Mesendoderm (in vitro differentiated cells): ENCODE measurements at regions not wholly inside any gene's neighbourhood (a gene's known extent, or its start where the extent isn't known, plus 50 kb on each side); places are given as distances from the start of the nearest gene placed in this dataset.

Source experiments
- DNase-seq: peaks from one replicate; pipeline ENCODE4 v3.0.0; 2013
- H2AK5ac ChIP-seq: 2 replicates; pipeline ENCODE4 v1.6.1; 2013; ENCODE audit warnings: low read length, inconsistent platforms
- H2BK120ac ChIP-seq: 2 replicates; pipeline ENCODE4 v1.6.1; 2013; ENCODE audit warnings: low read depth, mild to moderate bottlenecking, low read length, moderate library complexity, mixed read lengths
- H2BK15ac ChIP-seq: replicated peaks from 2 replicates; pipeline ENCODE4 v1.6.1; 2013; ENCODE audit warnings: low read depth, mild to moderate bottlenecking, moderate library complexity
- H2BK5ac ChIP-seq: 2 replicates; pipeline ENCODE4 v1.6.1; 2013; ENCODE audit warnings: low read length, inconsistent platforms
- H3K18ac ChIP-seq: 2 replicates; pipeline ENCODE4 v1.6.1; 2013; ENCODE audit warnings: mild to moderate bottlenecking, low read length, mixed read lengths
- H3K23ac ChIP-seq: one replicate; pipeline ENCODE4 v1.6.1; 2013; ENCODE audit warnings: low read length
- H3K27ac ChIP-seq: 2 replicates; pipeline ENCODE4 v1.5.1; 2013; ENCODE audit warnings: low read depth, mild to moderate bottlenecking, inconsistent platforms, low read length, moderate library complexity
- H3K27me3 ChIP-seq: 2 replicates; pipeline ENCODE4 v1.6.1; 2013; ENCODE audit warnings: low read length, control low read depth, mild to moderate bottlenecking, inconsistent platforms; ENCODE audit not compliant: insufficient read depth, poor library complexity
- H3K36me3 ChIP-seq: 2 replicates; pipeline ENCODE4 v1.6.1; 2013; ENCODE audit warnings: low read length, inconsistent platforms; ENCODE audit not compliant: control insufficient read depth, insufficient read depth
- H3K4ac ChIP-seq: one replicate; pipeline ENCODE4 v1.6.1; 2013; ENCODE audit warnings: low read depth, mild to moderate bottlenecking, low read length, moderate library complexity
- H3K4me1 ChIP-seq: 2 replicates; pipeline ENCODE4 v1.6.1; 2013; ENCODE audit warnings: low read depth, low read length, inconsistent platforms; ENCODE audit not compliant: control insufficient read depth
- H3K4me2 ChIP-seq: 2 replicates; pipeline ENCODE4 v1.6.1; 2013; ENCODE audit warnings: low read length
- H3K4me3 ChIP-seq: 2 replicates; pipeline ENCODE4 v1.5.1; 2013; ENCODE audit warnings: mild to moderate bottlenecking, low read length
- H3K56ac ChIP-seq: one replicate; pipeline ENCODE4 v1.6.1; 2013; ENCODE audit warnings: low read length
- H3K79me1 ChIP-seq: 2 replicates; pipeline ENCODE4 v1.6.1; 2013; ENCODE audit warnings: low read length, inconsistent platforms
- H3K79me2 ChIP-seq: 2 replicates; pipeline ENCODE4 v1.6.1; 2013; ENCODE audit warnings: mild to moderate bottlenecking, low read length; ENCODE audit not compliant: control insufficient read depth, insufficient read depth
- H3K9ac ChIP-seq: 2 replicates; pipeline ENCODE4 v1.6.1; 2013; ENCODE audit warnings: low read length, inconsistent platforms
- H4K5ac ChIP-seq: one replicate; pipeline ENCODE4 v1.6.1; 2013; ENCODE audit warnings: low read length
- H4K8ac ChIP-seq: one replicate; pipeline ENCODE4 v1.6.1; 2013; ENCODE audit warnings: low read depth, mild to moderate bottlenecking, control low read depth, low read length, moderate library complexity
- WGBS: extraction: QIAGEN DNeasy Blood & Tissue Kit; methylation state at CpG from one replicate; pipeline ENCODE4 v1.1.7; 2013; ENCODE audit warnings: low lambda C conversion rate, missing lambda C conversion rate; ENCODE audit not compliant: insufficient coverage; ENCODE audit errors: extremely low coverage; 5-methylcytosine and 5-hydroxymethylcytosine counted together

- H3K27me3 ChIP-seq = no peaks in the 10 kb centered on the region
- DNase-seq = peak; percentile 3
- H3K4me1 ChIP-seq = no peaks in the 10 kb centered on the region
- no peak overlapping the region for H3K23ac ChIP-seq
- no peak overlapping the region for H3K9ac ChIP-seq
- no peak overlapping the region for H2AK5ac ChIP-seq
- no peak overlapping the region for H3K56ac ChIP-seq
- H3K79me1 ChIP-seq = no peaks in the 10 kb centered on the region
- H3K4me2 ChIP-seq = no peak overlapping the region
- no peak overlapping the region for H3K18ac ChIP-seq
- no peak overlapping the region for H3K4me3 ChIP-seq
- H2BK15ac ChIP-seq = no peak overlapping the region
- no peaks in the 10 kb centered on the region for H3K79me2 ChIP-seq
- H4K5ac ChIP-seq = no peak overlapping the region
- no CpG with 5 or more reads among the region's 2 CpGs for WGBS
- no peak overlapping the region for H2BK5ac ChIP-seq
- no peak overlapping the region for H4K8ac ChIP-seq
- H3K4ac ChIP-seq = no peak overlapping the region
- no peak overlapping the region for H2BK120ac ChIP-seq
- H3K36me3 ChIP-seq = no peaks in the 10 kb centered on the region
- no peak overlapping the region for H3K27ac ChIP-seq
Measured at GRCh38 chr4:10260777-10261176, 144.2 kb upstream of the WDR1 start.

GRCh38 chr4:10259976-10260375 lies 143.4 kb upstream of the WDR1 start:
- H2BK5ac ChIP-seq = no peak overlapping the region
- H4K8ac ChIP-seq = no peak overlapping the region
- H3K27me3 ChIP-seq = no peaks in the 10 kb centered on the region
- H3K4me2 ChIP-seq = no peak overlapping the region
- H3K23ac ChIP-seq = no peak overlapping the region
- no peak overlapping the region for H2BK15ac ChIP-seq
- DNase-seq = no peak
- H3K4ac ChIP-seq = no peak overlapping the region
- H3K79me2 ChIP-seq = no peaks in the 10 kb centered on the region
- H3K79me1 ChIP-seq = no peaks in the 10 kb centered on the region
- H3K36me3 ChIP-seq = no peaks in the 10 kb centered on the region
- no peak overlapping the region for H2BK120ac ChIP-seq
- no peaks in the 10 kb centered on the region for H3K4me1 ChIP-seq
- H3K56ac ChIP-seq = no peak overlapping the region
- no peak overlapping the region for H3K9ac ChIP-seq
- no CpG with 5 or more reads among the region's 2 CpGs for WGBS
- H3K27ac ChIP-seq = no peak overlapping the region
- no peak overlapping the region for H3K18ac ChIP-seq
- H2AK5ac ChIP-seq = no peak overlapping the region
- H3K4me3 ChIP-seq = no peak overlapping the region
- H4K5ac ChIP-seq = no peak overlapping the region

- Histone ChIP-seq H3K27ac (no peak overlapping the region), H3K79me1 (no peaks in the 10 kb centered on the region), H3K18ac (no peak overlapping the region), H4K5ac (no peak overlapping the region), H3K56ac (no peak overlapping the region), H3K4me2 (no peak overlapping the region), H3K4ac (no peak overlapping the region), H2BK15ac (no peak overlapping the region), H4K8ac (no peak overlapping the region), H3K4me1 (no peaks in the 10 kb centered on the region), H2AK5ac (no peak overlapping the region), H3K23ac (no peak overlapping the region), H2BK5ac (no peak overlapping the region), H3K4me3 (no peak overlapping the region), H3K79me2 (no peaks in the 10 kb centered on the region), H3K27me3 (no peaks in the 10 kb centered on the region), H3K9ac (no peak overlapping the region), H3K36me3 (no peaks in the 10 kb centered on the region), H2BK120ac (no peak overlapping the region)
- WGBS = no CpG with 5 or more reads among the region's 3 CpGs
- DNase-seq = no peak
Measured at GRCh38 chr4:10256203-10256602, 139.6 kb upstream of the WDR1 start.

GRCh38 chr4:10253765-10254164 lies 137.2 kb upstream of the WDR1 start:
- no peak for DNase-seq
- no peaks in the 10 kb centered on the region for H3K79me1 ChIP-seq
- no peak overlapping the region for H4K5ac ChIP-seq
- H3K9ac ChIP-seq = no peak overlapping the region
- no peak overlapping the region for H3K23ac ChIP-seq
- no peak overlapping the region for H3K4ac ChIP-seq
- no peak overlapping the region for H2AK5ac ChIP-seq
- no peaks in the 10 kb centered on the region for H3K4me1 ChIP-seq
- no peak overlapping the region for H4K8ac ChIP-seq
- H3K36me3 ChIP-seq = no peaks in the 10 kb centered on the region
- H3K4me3 ChIP-seq = no peak overlapping the region
- H3K27ac ChIP-seq = no peak overlapping the region
- no peaks in the 10 kb centered on the region for H3K79me2 ChIP-seq
- no peak overlapping the region for H2BK120ac ChIP-seq
- no peak overlapping the region for H3K18ac ChIP-seq
- no peaks in the 10 kb centered on the region for H3K27me3 ChIP-seq
- no peak overlapping the region for H2BK15ac ChIP-seq
- H3K56ac ChIP-seq = no peak overlapping the region
- no peak overlapping the region for H2BK5ac ChIP-seq
- no CpG with 5 or more reads among the region's 6 CpGs for WGBS
- H3K4me2 ChIP-seq = no peak overlapping the region

GRCh38 chr4:10245751-10246150 lies 129.2 kb upstream of the WDR1 start:
- Histone ChIP-seq H3K56ac (no peak overlapping the region), H3K4me1 (no peaks in the 10 kb centered on the region), H2BK15ac (no peak overlapping the region), H3K4me3 (no peak overlapping the region), H3K27me3 (no peaks in the 10 kb centered on the region), H4K8ac (no peak overlapping the region), H3K4me2 (no peak overlapping the region), H3K4ac (no peak overlapping the region), H3K36me3 (no peaks in the 10 kb centered on the region), H3K27ac (no peak overlapping the region), H2BK5ac (no peak overlapping the region), H3K9ac (no peak overlapping the region), H3K23ac (no peak overlapping the region), H3K18ac (no peak overlapping the region), H3K79me1 (no peaks in the 10 kb centered on the region), H2AK5ac (no peak overlapping the region), H2BK120ac (no peak overlapping the region), H4K5ac (no peak overlapping the region), H3K79me2 (no peaks in the 10 kb centered on the region)
- DNase-seq = no peak
- WGBS = no CpG with 5 or more reads among the region's 7 CpGs

GRCh38 chr4:10243856-10244255 lies 127.3 kb upstream of the WDR1 start:
- H4K8ac ChIP-seq = no peak overlapping the region
- no peak overlapping the region for H3K4ac ChIP-seq
- no peak overlapping the region for H2BK15ac ChIP-seq
- H3K9ac ChIP-seq = no peak overlapping the region
- DNase-seq = no peak
- H3K27me3 ChIP-seq = no peaks in the 10 kb centered on the region
- no peaks in the 10 kb centered on the region for H3K79me1 ChIP-seq
- no CpG with 5 or more reads among the region's 2 CpGs for WGBS
- no peak overlapping the region for H3K18ac ChIP-seq
- H3K56ac ChIP-seq = no peak overlapping the region
- no peak overlapping the region for H4K5ac ChIP-seq
- H3K27ac ChIP-seq = no peak overlapping the region
- H2BK5ac ChIP-seq = no peak overlapping the region
- H3K4me1 ChIP-seq = no peaks in the 10 kb centered on the region
- H3K4me2 ChIP-seq = no peak overlapping the region
- no peak overlapping the region for H3K4me3 ChIP-seq
- no peaks in the 10 kb centered on the region for H3K79me2 ChIP-seq
- H3K36me3 ChIP-seq = no peaks in the 10 kb centered on the region
- H3K23ac ChIP-seq = no peak overlapping the region
- H2BK120ac ChIP-seq = no peak overlapping the region
- no peak overlapping the region for H2AK5ac ChIP-seq
